ENCODE measurements at regions not wholly inside any gene's neighbourhood (a gene's known extent, or its start where the extent isn't known, plus 50 kb on each side); places are given as distances from the start of the nearest gene placed in this dataset.
A peak's percentile ranks its signal among the peaks of the same experiment; 100 is the strongest.

DNA sequence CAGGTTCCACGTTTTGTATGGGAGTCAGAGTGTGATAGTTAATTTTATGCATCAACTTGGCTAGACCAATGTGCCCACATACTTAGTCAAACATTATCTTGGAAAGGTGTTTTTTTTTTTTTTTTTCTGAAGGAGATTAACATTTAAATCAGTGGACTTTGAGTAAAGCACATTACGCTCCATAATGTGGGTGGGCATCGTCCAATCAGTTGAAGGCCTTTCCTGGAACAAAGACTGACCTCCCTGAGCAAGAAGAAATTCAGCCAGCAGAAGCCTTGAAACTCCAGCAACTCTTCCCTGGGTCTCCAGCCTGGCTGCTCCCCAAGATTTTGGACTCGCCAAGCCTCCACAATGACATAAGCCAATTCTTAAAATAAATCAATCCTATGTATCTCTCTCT is 711.4 kb downstream of the MTRR start:
- DNase-seq = no peak

- no peak for DNase-seq
Observed at GRCh38 chr5:8581047-8581446, 712.1 kb downstream of the MTRR start.

DNA sequence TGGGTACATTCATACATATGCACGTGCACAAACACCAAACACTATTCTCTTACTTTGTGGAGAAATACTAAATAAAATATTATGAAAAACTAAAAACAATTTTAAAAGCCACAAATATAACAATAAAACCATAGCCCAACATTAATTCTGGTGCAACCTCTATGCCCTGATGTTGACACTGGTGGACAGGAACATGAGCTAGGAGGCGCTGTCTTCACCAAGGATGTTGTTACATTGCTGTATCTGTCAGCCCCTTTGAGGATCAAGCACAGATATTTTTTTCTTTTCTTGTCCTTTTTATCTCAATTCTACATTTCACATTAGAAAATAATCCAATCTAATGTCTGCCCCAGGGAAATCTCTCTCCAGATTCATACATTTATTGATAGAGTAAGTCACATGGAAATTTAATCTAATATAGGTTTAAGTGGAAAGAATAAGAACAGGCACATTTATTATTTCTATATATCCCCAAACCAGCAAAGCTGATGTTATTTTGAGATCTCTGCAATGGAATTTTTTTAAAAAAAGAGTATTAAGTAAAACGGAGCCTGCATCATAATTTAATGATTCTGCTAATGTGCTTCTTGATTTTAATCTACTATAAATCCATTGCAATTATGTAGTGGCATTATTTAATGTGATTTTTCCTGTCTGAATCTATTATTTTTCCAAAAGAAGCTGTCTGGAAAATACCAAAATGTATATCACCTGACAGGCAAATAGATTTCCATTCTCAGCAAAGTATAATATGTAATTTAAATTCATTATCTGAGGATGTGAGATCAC is 716.5 kb downstream of the MTRR start:
- DNase-seq = no peak

GRCh38 chr5:8590959-8591358 is 722.0 kb downstream of the MTRR start:
- no peak for DNase-seq

GRCh38 chr5:8598356-8598755 is 729.4 kb downstream of the MTRR start:
- DNase-seq = no peak

- DNase-seq = no peak
Observed at GRCh38 chr5:8598996-8599395, 730.0 kb downstream of the MTRR start.

- no peak for DNase-seq
Observed at GRCh38 chr5:8600843-8601242, 731.9 kb downstream of the MTRR start.

- no peak for DNase-seq
Observed at GRCh38 chr5:8601831-8602354, 732.9 kb downstream of the MTRR start.

DNA sequence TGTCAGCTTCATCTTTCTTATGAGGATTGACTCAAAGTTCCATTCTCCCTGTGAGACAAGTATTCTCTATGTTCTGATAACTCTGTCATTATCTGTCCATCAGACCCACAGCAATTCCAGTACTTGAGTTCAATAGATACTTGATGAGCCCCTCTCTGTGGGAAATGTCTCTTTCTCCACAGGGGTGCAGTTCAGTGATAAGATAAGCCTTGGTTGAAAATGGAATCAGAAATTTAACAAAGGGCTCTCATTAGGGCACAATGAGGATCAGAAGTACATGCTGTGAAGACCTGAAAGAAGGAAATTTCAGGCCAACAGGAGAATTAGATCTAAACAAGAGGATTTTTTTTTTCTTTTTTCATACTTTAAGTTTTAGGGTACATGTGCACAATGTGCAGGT is 737.3 kb downstream of the MTRR start:
- DNase-seq = no peak

- DNase-seq = no peak
Observed at GRCh38 chr5:8611067-8611466, 742.1 kb downstream of the MTRR start.

GRCh38 chr5:8613078-8613685 is 744.2 kb downstream of the MTRR start:
- no peak for DNase-seq

DNA sequence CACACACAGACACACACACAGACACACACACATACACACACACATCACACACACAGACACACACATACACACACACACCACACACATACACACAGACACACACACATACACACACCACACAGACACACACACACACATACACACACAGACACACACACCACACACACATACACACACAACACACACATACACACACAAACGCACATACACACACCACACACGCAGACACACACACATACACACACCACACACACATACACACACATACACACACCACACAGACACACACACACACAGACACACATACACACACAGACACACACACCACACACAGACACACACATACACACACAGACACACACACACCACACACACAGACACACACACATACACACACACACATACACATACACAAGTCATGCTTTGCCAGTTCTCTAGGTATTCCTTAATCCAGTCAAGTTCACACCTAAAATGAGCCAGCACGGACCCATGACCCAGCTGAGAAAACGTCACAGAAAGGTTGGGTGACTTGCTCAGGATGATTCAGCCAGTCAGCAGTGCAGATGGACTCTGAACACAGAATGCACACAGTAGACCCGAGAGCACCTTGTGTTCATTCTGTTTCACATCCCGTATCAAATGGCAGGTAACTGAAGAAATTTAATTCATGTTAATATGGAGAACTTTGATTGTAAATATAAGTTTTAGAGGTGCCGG is 746.4 kb downstream of the MTRR start:
- no peak for DNase-seq

GRCh38 chr5:8628521-8628920 is 759.6 kb downstream of the MTRR start:
- peak; percentile 96 for DNase-seq

- no peak for DNase-seq
Observed at GRCh38 chr5:8633259-8633658, 764.3 kb downstream of the MTRR start.

DNA sequence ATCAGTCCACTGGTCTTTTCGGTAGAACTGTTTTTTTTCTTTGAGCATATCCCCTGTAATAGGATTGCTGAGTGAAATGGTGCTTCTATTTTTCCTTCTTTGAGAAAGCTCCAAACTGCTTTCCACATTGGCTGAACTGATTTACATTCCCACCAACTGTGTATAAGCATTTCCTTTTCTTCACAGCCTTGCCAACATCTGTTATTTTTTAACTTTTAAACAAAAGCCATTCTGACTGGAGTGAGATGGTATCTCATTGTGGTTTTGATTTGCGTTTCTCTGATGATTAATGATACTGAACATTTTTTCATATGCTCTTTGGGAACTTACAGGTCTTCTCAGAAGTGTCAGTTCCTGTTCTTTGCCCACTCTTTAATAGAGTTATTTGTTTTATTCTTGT is 764.7 kb downstream of the MTRR start:
- no peak for DNase-seq

GRCh38 chr5:8634219-8634618 is 765.3 kb downstream of the MTRR start:
- no peak for DNase-seq

GRCh38 chr5:8641786-8642505 is 773.0 kb downstream of the MTRR start:
- no peak for DNase-seq

DNA sequence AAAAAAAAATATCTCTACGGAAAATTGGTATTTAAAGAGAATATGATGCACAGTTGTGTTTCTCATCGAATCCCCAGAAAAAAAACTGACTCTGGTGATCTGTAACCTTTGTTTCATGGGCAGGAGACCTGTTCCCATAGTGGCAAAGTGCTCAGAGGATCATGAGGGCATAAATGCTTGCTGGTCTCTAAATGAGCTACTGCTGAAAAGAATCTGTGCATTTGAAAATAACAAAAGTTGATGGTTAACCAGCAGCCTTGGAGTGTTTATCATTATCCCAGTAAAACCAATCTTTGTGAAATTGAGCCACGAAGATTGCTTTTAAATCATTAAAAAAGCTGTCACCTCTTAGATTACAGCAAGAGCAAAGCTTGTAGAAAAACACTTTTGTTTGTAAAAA is 775.4 kb downstream of the MTRR start:
- no peak for DNase-seq

GRCh38 chr5:8647111-8647510 is 778.2 kb downstream of the MTRR start:
- DNase-seq = no peak

DNA sequence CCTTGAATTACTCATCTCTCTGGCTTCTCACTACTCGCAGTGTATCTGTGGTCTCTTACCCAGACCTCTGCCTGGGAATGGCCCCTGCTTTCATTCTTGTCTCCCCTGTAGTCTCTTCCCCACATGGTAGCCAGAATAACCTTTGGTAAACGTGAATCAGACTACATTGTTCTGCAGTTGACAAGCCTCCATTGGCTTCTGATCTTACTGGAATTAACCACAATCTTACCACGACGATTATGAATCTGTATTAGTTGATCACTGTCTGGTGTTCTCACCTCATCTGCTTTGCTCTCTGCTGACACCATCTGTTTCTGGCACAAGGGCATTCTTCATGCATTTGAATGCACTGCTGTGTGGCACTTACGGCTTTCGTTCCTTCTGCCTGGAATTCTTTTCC is 781.2 kb downstream of the MTRR start:
- no peak for DNase-seq

DNA sequence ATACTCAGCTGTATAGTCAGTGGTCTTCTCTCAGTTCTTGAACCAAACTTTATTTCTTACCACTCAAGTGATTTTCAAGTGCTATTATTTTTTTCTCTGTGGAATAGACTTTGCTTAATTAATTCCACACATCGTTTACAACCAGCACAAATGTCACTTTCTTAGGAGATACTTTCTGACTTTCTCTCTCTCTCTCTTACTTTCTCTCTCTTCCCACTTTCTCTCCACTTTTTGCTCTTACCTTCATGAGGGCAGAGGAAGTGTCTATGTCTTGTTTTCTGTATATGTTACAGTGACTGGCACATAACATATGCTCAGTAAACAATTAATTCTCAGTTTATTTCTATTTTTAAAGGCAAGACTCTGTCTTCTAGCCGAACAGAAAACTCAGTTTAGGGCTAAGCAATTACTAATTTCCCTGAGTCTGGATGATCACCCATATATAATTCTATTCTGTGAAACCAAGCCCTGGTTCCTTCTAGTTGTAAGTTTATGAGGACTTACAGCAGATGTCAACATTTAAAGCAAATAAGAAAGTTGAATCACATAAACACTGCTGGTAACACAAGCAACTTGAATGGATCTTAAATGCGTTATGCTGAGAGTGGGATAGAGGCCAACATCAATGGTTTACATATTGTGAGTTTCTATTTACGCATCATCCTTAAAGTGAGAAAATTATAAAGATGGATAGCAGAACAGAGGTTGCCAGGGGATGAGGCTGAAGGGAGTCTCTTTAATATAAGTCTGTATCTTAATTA is 791.4 kb downstream of the MTRR start:
- DNase-seq = no peak

DNA sequence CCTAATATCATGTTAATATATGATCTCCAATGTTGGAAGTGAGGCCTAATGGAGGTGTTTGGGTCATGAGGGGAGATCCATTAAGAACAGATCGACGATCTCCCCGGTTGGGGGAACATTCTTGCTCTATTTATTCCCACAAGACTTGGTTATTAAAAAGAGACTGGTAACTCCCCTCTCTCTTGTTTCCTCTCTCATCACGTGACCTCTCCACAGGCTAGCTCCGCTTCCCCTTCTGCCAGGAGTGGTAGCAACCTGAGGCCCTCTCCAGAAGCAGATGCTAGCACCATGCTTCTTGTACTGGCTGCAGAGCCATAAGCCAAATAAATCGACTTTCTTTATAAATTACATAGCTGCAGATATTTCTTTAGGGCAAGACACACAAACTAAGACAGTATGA is 794.4 kb downstream of the MTRR start:
- DNase-seq = no peak

DNA sequence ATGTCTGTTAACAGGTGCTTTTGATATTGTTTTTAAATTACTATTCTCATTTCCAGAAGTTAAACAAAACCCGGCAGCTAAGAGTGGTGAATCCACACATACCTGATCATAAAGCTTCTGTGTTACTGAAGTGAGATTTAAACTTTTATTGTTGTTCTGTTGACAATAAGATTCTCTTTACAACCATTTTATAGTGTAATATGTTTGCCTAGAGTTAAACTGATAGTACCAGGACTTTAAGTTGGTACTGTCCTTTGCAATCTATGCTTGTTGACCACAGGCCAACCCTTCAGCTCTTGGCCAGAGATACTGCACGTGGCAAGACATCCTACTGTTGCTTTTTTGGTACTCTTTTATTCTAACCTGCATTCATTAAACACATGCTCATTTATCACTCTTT is 806.2 kb downstream of the MTRR start:
- no peak for DNase-seq
